HG03196 (cell line): ENCODE measurements at regions not wholly inside any gene's neighbourhood (a gene's known extent, or its start where the extent isn't known, plus 50 kb on each side); places are given as distances from the start of the nearest gene placed in this dataset.
"Not testable (repeated sequence)": the region's sequence is repeated elsewhere in the genome, so short reads cannot be mapped to it uniquely, and the experiment has no call there.

Experiments used
- ATAC-seq: cut with Tn5 transposase; IDR thresholded peaks from one replicate; pipeline ENCODE4 v1.9.1; 2021; ENCODE audit not compliant: unreplicated experiment

- peak; percentile 88 for ATAC-seq
Measured at GRCh38 chr1:120544434-120544833, 129.6 kb downstream of the NBPF8 start.

GRCh38 chr1:120550335-120550734 lies 135.5 kb downstream of the NBPF8 start:
- ATAC-seq: not testable (repeated sequence)

- ATAC-seq: not testable (repeated sequence)
Measured at GRCh38 chr1:120552190-120552589, 137.4 kb downstream of the NBPF8 start.

- ATAC-seq: not testable (repeated sequence)
Measured at GRCh38 chr1:120557605-120558302, 142.9 kb downstream of the NBPF8 start.

- ATAC-seq: peak; percentile 86
Measured at GRCh38 chr1:120558303-120559060, 143.6 kb downstream of the NBPF8 start.

- not testable (repeated sequence) for ATAC-seq
Measured at GRCh38 chr1:120561767-120562166, 146.9 kb downstream of the NBPF8 start.

GRCh38 chr1:120565396-120565795 lies 150.6 kb downstream of the NBPF8 start:
- ATAC-seq: not testable (repeated sequence)

GRCh38 chr1:120567620-120568019 lies 152.8 kb downstream of the NBPF8 start:
- ATAC-seq: not testable (repeated sequence)

- not testable (repeated sequence) for ATAC-seq
Measured at GRCh38 chr1:120575201-120575600, 148.5 kb upstream of the NBPF26 start.

- not testable (repeated sequence) for ATAC-seq
Measured at GRCh38 chr1:120582135-120582534, 141.6 kb upstream of the NBPF26 start.

GRCh38 chr1:120586053-120586452 lies 137.7 kb upstream of the NBPF26 start:
- not testable (repeated sequence) for ATAC-seq

GRCh38 chr1:120588811-120589210 lies 134.9 kb upstream of the NBPF26 start:
- ATAC-seq: not testable (repeated sequence)

GRCh38 chr1:120591774-120592173 lies 132.0 kb upstream of the NBPF26 start:
- ATAC-seq: not testable (repeated sequence)

- not testable (repeated sequence) for ATAC-seq
Measured at GRCh38 chr1:120592943-120593342, 130.8 kb upstream of the NBPF26 start.

- ATAC-seq: not testable (repeated sequence)
Measured at GRCh38 chr1:120593648-120594047, 130.1 kb upstream of the NBPF26 start.

GRCh38 chr1:120598331-120598951 lies 125.3 kb upstream of the NBPF26 start:
- ATAC-seq: not testable (repeated sequence)

- ATAC-seq: not testable (repeated sequence)
Measured at GRCh38 chr1:120599511-120599910, 124.2 kb upstream of the NBPF26 start.

- ATAC-seq: not testable (repeated sequence)
Measured at GRCh38 chr1:120600442-120601041, 123.2 kb upstream of the NBPF26 start.

GRCh38 chr1:120607882-120608281 lies 115.9 kb upstream of the NBPF26 start:
- not testable (repeated sequence) for ATAC-seq

GRCh38 chr1:120608314-120609014 lies 115.3 kb upstream of the NBPF26 start:
- ATAC-seq: not testable (repeated sequence)
